GF-D8 (cell line): ENCODE measurements at regions not wholly inside any gene's neighbourhood (a gene's known extent, or its start where the extent isn't known, plus 50 kb on each side); places are given as distances from the start of the nearest gene placed in this dataset.
A peak's percentile ranks its signal among the peaks of the same experiment; 100 is the strongest.
"Not testable (repeated sequence)": the region's sequence is repeated elsewhere in the genome, so short reads cannot be mapped to it uniquely, and the experiment has no call there.

Experiments
- DNase-seq: peaks from one replicate; lab custom pipeline; 2025; lab: John Stamatoyannopoulos, UW

- DNase-seq, result no peak
These were observed 67.2 kb upstream of the ZNF527 start for GRCh38 chr19:37303591-37304171.

GRCh38 chr19:37304190-37304883 lies 66.6 kb upstream of the ZNF527 start:
- no peak for DNase-seq

DNA sequence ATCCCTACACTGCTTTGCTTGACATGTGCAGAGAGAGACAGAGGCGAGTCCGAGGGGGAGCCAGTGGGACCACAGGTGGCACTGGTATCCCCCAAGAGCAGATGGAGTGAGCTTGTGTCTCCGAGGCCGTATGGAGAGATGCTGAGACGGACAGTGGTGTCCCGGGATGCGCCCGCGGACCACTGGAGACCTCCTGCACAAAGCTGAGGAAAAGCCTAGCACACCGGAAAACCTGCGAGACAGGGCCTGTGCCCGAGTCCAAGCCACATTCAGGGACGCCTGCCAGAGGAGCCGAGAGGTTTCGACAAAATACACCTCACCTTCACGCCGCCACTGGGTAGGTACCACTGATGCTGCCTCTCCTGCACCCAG lies 66.0 kb upstream of the ZNF527 start:
- no peak for DNase-seq

GRCh38 chr19:37306383-37306963 lies 64.4 kb upstream of the ZNF527 start:
- DNase-seq, result no peak

DNA sequence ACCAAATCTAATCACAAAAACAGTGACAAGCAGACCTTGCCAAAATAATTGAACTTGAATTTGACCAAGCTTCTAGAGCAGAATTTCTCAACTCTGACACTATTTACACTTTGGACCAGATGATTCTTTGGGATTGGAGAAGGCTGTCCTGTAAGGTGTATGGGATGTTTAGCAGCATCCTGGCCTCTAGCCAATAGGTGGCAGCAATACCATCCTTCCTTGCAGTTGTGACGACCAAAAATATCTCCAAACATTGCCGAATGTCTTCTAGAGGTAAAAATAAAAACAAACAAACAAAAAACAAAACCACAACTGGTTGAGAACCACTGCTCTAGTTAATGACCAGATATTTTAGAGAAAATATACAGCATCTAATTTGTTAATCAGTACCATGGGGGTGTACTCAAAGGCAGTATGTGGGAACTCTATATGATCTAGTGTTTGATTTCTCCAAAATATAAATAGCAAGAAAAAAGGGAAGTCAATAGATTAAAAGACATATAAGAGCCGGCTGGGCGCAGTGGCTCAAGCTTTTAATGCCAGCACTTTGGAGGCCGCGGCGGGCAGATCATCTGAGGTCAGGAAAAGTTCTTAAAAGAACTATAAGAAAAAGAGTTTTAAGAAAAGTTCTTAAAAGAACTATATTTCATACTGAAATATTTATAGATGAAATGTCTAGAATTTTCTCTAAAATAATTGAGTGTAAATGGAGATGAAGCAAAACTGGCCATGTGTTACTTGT lies 60.9 kb upstream of the ZNF527 start:
- DNase-seq, result no peak

DNA sequence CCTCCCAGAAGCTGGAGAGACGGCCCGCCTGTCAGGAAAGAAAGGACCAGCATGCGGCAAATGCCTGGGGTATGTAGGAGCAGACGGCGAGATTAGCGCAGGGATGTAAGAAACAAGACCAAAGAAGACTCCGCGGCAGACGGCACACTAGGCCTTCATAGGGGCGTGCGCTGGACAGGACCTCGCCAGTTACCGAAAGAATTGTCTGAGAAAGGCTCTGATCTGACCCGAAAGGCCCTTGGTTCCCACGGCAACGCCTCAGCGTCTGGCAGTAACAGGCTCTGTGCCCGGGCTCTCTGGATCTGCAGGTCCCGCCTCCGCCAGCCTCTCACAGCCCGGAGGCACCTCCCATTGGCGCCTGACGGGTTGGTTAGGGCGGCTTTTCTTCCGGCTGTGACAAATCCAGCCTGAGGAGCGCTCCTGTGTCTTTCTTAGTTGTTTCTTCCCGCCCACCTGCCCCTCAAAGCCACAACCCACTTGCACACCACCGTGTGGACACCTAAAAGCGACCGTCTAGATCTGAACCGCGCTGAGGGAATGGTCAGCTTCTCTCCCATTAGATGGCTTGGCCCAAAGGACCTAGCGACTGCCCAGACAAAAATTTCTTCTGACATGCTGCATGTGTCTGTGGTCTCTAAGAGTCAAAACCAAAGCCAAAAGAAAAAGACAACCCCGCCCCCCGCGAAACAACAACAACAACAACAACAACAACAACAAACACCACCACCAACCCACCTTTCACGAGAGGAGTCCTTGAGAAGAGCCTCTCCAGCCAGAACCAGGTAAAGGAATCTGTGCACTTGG lies 58.2 kb upstream of the ZNF527 start:
- not testable (repeated sequence) for DNase-seq

- no peak for DNase-seq
These were observed 57.6 kb upstream of the ZNF527 start for GRCh38 chr19:37313335-37313627.

DNA sequence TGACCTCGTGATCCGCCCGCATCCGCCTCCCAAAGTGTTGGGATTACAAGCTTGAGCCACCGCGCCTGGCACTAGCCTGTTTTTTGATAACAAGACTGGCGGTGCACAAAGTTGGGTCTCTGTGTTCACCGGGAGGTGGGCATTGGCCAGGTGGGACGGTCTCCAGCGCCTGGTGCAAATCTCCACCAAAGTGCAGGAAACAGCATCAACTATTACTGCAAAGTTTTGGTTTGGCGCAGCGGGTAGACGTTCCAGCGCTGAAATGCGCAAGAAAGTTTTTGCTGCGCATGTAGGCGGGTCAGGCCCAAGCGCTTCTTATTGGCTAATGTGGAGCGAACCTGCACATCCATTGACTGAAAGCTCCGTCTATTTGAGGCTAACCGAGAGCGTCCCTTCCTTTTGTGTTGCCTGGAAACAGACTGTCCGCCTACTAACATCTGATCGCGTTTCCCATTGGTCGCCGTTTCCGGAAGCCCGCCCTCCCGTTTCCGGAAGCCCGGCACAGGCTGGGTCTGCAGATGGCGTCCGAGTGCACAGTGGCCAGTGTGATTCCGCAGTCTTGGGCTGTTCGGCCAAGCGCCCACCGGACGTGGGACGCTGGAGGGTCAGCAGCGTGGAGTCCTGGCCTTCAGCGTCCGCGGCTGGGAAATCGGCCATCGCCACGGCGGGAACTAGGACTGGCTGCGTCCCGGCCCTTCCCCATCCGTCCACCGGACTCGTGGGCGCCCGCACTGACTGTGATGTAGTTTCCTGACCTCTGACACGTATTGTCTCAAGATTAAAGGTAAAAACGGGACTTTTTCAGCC lies 53.3 kb upstream of the ZNF527 start:
- DNase-seq, result peak; percentile 96

DNA sequence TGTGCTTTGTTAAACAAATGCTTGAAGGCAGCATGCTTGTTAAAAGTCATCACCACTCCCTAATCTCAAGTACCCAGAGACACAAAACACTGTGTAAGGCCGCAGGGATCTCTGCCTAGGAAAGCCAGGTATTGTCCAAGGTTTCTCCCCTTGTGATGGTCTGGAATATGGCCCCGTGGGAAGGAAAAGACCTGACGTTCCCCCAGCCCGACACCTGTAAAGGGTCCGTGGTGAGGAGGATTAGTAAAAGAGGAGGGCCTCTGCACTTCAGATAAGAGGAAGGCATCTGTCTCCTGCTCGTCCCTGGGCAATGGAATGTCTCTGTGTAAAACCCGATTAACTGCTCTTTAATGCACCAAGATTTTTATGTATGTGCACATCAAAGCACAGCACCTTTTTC lies 49.9 kb upstream of the ZNF527 start:
- DNase-seq, result not testable (repeated sequence)
